ENCODE measurements at regions not wholly inside any gene's neighbourhood (a gene's known extent, or its start where the extent isn't known, plus 50 kb on each side); places are given as distances from the start of the nearest gene placed in this dataset.

DNA sequence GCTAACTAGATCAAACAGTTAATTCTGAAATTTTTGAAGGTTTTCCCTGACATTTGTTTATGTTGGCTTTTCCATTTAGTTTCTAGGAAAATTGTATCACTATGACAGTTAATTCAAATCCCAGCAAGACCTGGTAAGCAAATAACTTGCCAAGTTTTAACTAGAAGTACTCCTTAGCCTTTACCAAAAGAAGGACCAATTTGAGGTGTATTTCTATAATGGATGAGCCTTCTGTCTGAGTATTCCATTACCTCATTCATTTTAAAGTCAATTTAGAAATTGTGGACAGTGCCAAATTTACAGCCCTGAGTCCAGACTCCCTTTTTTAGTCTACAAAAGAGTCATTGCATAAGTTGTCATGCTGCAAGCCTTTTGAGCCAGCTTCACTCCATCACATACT, 687.6 kb downstream of the CETN3 start:
- Histone ChIP-seq H3K4me2 (no peak overlapping the region), H3K27me3 (no peaks in the 10 kb centered on the region), H3K36me3 (replicated peaks; ENCODE audit: insufficient read depth, low read depth) (no peaks in the 10 kb centered on the region), H3K4me3 (no peak overlapping the region), H2AFZ (no peak overlapping the region), H3K4me1 (ENCODE audit: insufficient read depth) (no peaks in the 10 kb centered on the region), H3K9me3 (ENCODE audit: low read depth) (no peaks in the 10 kb centered on the region), H3K79me2 (no peaks in the 10 kb centered on the region), H4K20me1 (ENCODE audit: insufficient read depth, poor library complexity, severe bottlenecking) (no peaks in the 10 kb centered on the region), H3K27ac (no peak overlapping the region), H3K9me2 (replicated peaks; ENCODE audit: insufficient read depth) (no peaks in the 10 kb centered on the region)
- no peak for DNase-seq (ENCODE audit: low spot score)
- no peak for TF ChIP-seq EZH2phosphoT487 (IDR thresholded peaks at IDR 0.05; ENCODE audit: low read depth, severe bottlenecking, unreplicated experiment)
- no peak for TF ChIP-seq EZH2 (IDR thresholded peaks at IDR 0.05; ENCODE audit: borderline replicate concordance)
- TF ChIP-seq, protein P1, sequence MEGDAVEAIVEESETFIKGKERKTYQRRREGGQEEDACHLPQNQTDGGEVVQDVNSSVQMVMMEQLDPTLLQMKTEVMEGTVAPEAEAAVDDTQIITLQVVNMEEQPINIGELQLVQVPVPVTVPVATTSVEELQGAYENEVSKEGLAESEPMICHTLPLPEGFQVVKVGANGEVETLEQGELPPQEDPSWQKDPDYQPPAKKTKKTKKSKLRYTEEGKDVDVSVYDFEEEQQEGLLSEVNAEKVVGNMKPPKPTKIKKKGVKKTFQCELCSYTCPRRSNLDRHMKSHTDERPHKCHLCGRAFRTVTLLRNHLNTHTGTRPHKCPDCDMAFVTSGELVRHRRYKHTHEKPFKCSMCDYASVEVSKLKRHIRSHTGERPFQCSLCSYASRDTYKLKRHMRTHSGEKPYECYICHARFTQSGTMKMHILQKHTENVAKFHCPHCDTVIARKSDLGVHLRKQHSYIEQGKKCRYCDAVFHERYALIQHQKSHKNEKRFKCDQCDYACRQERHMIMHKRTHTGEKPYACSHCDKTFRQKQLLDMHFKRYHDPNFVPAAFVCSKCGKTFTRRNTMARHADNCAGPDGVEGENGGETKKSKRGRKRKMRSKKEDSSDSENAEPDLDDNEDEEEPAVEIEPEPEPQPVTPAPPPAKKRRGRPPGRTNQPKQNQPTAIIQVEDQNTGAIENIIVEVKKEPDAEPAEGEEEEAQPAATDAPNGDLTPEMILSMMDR (IDR thresholded peaks at IDR 0.05; ENCODE audit: poor library complexity): no peak

DNA sequence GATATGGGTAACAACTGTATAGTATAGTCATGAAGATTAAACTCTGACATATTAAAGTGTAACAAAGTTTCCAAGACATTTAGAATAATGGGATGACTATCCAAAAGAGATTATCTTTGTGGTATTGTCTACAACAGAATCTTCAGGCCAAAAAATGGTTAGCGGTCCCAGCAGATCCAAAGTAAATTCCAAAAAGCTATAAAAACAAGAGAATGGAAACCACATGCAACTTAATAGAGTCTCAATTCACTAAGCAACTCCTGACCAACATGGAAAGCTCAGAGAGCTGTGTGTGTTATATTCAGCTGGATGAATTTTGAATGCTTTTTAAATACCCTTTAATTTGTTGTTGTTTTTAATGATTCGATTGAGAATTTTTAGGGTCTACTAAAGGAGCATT, 688.2 kb downstream of the CETN3 start:
- Histone ChIP-seq H3K9me3 (ENCODE audit: low read depth) (no peaks in the 10 kb centered on the region), H3K27ac (no peak overlapping the region), H3K79me2 (no peaks in the 10 kb centered on the region), H3K27me3 (no peaks in the 10 kb centered on the region), H3K36me3 (replicated peaks; ENCODE audit: insufficient read depth, low read depth) (no peaks in the 10 kb centered on the region), H2AFZ (no peak overlapping the region), H3K4me2 (no peak overlapping the region), H3K4me1 (ENCODE audit: insufficient read depth) (no peaks in the 10 kb centered on the region), H3K4me3 (no peak overlapping the region), H3K9me2 (replicated peaks; ENCODE audit: insufficient read depth) (no peaks in the 10 kb centered on the region), H4K20me1 (ENCODE audit: insufficient read depth, poor library complexity, severe bottlenecking) (no peaks in the 10 kb centered on the region)
- no peak for DNase-seq (ENCODE audit: low spot score)
- TF ChIP-seq EZH2phosphoT487 (IDR thresholded peaks at IDR 0.05; ENCODE audit: low read depth, severe bottlenecking, unreplicated experiment): no peak
- TF ChIP-seq, protein P1 (IDR thresholded peaks at IDR 0.05; ENCODE audit: poor library complexity): no peak
- no peak for TF ChIP-seq EZH2 (IDR thresholded peaks at IDR 0.05; ENCODE audit: borderline replicate concordance)
- WGBS (ENCODE audit: low lambda C conversion rate, missing lambda C conversion rate): 84% methylated on average over 2 of the region's 2 CpGs

DNA sequence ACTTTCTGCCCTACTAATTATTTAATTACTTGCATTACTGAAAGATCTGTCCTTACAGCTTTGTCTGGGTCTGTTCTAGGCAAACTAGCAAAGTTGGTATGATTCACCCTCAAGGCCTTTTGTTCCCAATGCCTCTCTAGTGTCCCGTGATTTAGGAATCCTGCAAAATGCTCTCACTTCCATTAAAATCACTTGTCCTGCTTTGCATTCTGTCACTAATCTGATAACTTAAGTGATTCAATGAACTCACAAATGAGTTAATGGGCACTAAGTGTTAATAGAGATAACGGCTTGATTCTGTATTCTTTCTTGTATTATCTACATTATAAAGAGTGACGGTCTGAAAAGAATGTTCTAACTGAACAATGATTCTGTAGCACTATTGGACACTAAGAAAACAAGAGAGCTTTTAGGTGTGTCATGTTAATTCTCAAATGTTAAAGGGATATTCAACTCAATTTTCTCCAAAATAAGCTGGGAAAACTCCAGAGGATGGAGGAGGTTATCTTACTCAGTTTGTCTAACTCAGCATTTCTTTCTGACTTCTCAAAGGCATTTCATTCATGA, 697.3 kb downstream of the CETN3 start:
- Histone ChIP-seq H3K27me3 (no peaks in the 10 kb centered on the region), H3K27ac (no peak overlapping the region), H3K4me3 (no peak overlapping the region), H2AFZ (no peak overlapping the region), H3K79me2 (no peaks in the 10 kb centered on the region), H3K4me2 (no peak overlapping the region), H3K4me1 (ENCODE audit: insufficient read depth) (no peaks in the 10 kb centered on the region), H3K36me3 (replicated peaks; ENCODE audit: insufficient read depth, low read depth) (no peaks in the 10 kb centered on the region), H3K9me3 (ENCODE audit: low read depth) (no peaks in the 10 kb centered on the region), H4K20me1 (ENCODE audit: insufficient read depth, poor library complexity, severe bottlenecking) (no peaks in the 10 kb centered on the region), H3K9me2 (replicated peaks; ENCODE audit: insufficient read depth) (no peaks in the 10 kb centered on the region)
- 82% methylated on average over 3 of the region's 3 CpGs for whole genome bisulfite sequencing (ENCODE audit: low lambda C conversion rate, missing lambda C conversion rate)
- TF ChIP-seq EZH2 (IDR thresholded peaks at IDR 0.05; ENCODE audit: borderline replicate concordance): no peak
- no peak for TF ChIP-seq EZH2phosphoT487 (IDR thresholded peaks at IDR 0.05; ENCODE audit: low read depth, severe bottlenecking, unreplicated experiment)
- TF ChIP-seq, protein P1 (IDR thresholded peaks at IDR 0.05; ENCODE audit: poor library complexity): no peak
- no peak for DNase-seq (ENCODE audit: low spot score)

DNA sequence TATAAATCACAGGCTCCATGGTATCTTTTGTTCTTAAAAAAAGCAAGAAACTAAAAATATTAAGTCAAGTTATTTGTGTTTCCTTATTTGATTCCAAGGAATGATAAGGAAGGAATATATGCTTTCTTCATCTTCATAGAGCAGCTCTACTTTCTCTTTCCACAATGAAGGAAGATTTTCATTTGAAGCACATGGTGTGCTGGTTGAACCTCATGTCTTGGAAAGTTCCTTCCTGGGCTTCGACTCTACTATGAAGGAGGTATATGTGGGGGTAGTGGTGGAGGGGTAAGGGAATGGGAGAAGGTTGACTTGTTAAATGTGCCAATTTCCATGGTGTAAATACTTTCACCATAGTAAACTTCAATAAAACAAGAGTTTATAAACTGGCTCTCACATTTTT, 698.0 kb downstream of the CETN3 start:
- WGBS (ENCODE audit: low lambda C conversion rate, missing lambda C conversion rate): 100% methylated on average over 1 of the region's 1 CpG
- Histone ChIP-seq H3K4me2 (no peak overlapping the region), H3K9me3 (ENCODE audit: low read depth) (no peaks in the 10 kb centered on the region), H3K79me2 (no peaks in the 10 kb centered on the region), H3K4me3 (no peak overlapping the region), H3K27me3 (no peaks in the 10 kb centered on the region), H3K27ac (no peak overlapping the region), H4K20me1 (ENCODE audit: insufficient read depth, poor library complexity, severe bottlenecking) (no peaks in the 10 kb centered on the region), H3K9me2 (replicated peaks; ENCODE audit: insufficient read depth) (no peaks in the 10 kb centered on the region), H3K36me3 (replicated peaks; ENCODE audit: insufficient read depth, low read depth) (no peaks in the 10 kb centered on the region), H2AFZ (no peak overlapping the region), H3K4me1 (ENCODE audit: insufficient read depth) (no peaks in the 10 kb centered on the region)
- no peak for DNase-seq (ENCODE audit: low spot score)
- TF ChIP-seq EZH2phosphoT487 (IDR thresholded peaks at IDR 0.05; ENCODE audit: low read depth, severe bottlenecking, unreplicated experiment): no peak
- TF ChIP-seq, protein P1 (IDR thresholded peaks at IDR 0.05; ENCODE audit: poor library complexity): no peak
- TF ChIP-seq EZH2 (IDR thresholded peaks at IDR 0.05; ENCODE audit: borderline replicate concordance): no peak
